MM.1S (cell line): ENCODE measurements at regions not wholly inside any gene's neighbourhood (a gene's known extent, or its start where the extent isn't known, plus 50 kb on each side); places are given as distances from the start of the nearest gene placed in this dataset.

ENCODE experiments used
- CTCF ChIP-seq: fragments of 300-600 bp; sonication (generic); IDR thresholded peaks from 2 replicates; pipeline ENCODE4 v1.5.1; 2016; ENCODE audit warnings: antibody characterized with exemption, low read length, mixed read lengths
- EZH2 ChIP-seq: fragments of 300-600 bp; sonication (generic); optimal IDR thresholded peaks from 2 replicates; pipeline ENCODE3; 2017; ENCODE audit warnings: low read depth, mild to moderate bottlenecking, antibody characterized with exemption, low read length, mixed read lengths

DNA sequence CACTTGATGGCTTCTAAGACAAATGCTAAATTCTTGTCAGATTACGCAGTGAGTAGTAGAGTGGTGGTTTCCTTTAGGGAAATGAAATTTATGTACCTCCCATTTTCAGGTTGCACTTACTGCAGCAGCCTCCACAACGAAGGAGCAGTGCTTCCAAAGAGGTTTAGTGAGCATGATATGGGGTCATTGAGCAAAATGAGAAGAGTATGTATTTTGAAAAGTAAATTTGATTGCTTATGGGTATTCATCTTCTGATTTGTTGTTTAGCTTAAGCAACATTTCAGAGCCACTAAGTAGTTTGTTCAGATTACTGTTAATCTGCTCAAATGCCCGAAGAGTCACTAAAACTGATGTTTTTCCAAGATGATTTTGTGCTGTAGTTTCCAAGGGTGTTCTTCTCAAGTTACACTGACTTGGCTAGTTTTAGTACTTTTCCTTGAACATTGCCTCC, 493.6 kb downstream of the PCNX1 start:
- no peak for TF ChIP-seq CTCF
- TF ChIP-seq EZH2 = no peak
